Naive thymus-derived CD4-positive, alpha-beta T cell (primary cell): ENCODE measurements at regions not wholly inside any gene's neighbourhood (a gene's known extent, or its start where the extent isn't known, plus 50 kb on each side); places are given as distances from the start of the nearest gene placed in this dataset.

Source experiments
- ATAC-seq: fragments of 150-1000 bp; cut with Tn5 transposase; 2 replicates; pipeline ENCODE4 v1.10.0; 2021; ENCODE audit warnings: mild to moderate bottlenecking, moderate library complexity
- CTCF ChIA-PET: fragments of 350-600 bp; sonication (Branson Sonifier 250); formaldehyde crosslinking; loops from one replicate; lab custom pipeline; 2021; ENCODE audit warnings: antibody characterized with exemption; lab: Charles Lee
- POLR2A ChIA-PET: fragments of 350-600 bp; sonication (Branson Sonifier 250); formaldehyde crosslinking; loops from one replicate; lab custom pipeline; 2021; ENCODE audit warnings: antibody characterized with exemption, inconsistent platforms; lab: Charles Lee
- DNase-seq, 9 donors: peaks; one replicate each; pipeline versions ENCODE4 v3.0.0 to v3.0.0-alpha.2; 2020 to 2022; ENCODE audit warnings: mixed read lengths in 1 of 9
- H3K27ac ChIP-seq: one replicate; pipeline ENCODE4 v1.7.0; 2013; ENCODE audit warnings: mild to moderate bottlenecking, low read depth, low read length, moderate library complexity
- H3K27me3 ChIP-seq, 2 donors: one replicate each; pipeline ENCODE4 v1.7.0; 2013; ENCODE audit warnings: low read length in 2 of 2, mild to moderate bottlenecking in 2 of 2, moderate library complexity in 2 of 2; ENCODE audit not compliant: control insufficient read depth in 2 of 2, insufficient read depth in 2 of 2
- H3K36me3 ChIP-seq, 3 experiments: 1 replicate in 2 of 3; 2 replicates in 1 of 3; pipeline ENCODE4 v1.7.0; 2013; ENCODE audit warnings: low read length in 3 of 3, mild to moderate bottlenecking in 3 of 3, moderate library complexity in 1 of 3; ENCODE audit not compliant: insufficient read depth in 3 of 3, control insufficient read depth in 2 of 3
- H3K4me1 ChIP-seq, 2 donors: one replicate each; pipeline ENCODE4 v1.7.0; 2013; ENCODE audit warnings: low read length in 2 of 2, mild to moderate bottlenecking in 2 of 2, moderate library complexity in 1 of 2; ENCODE audit not compliant: control insufficient read depth in 2 of 2, insufficient read depth in 2 of 2
- H3K4me3 ChIP-seq: 2 replicates; pipeline ENCODE4 v1.7.0; 2013; ENCODE audit warnings: mild to moderate bottlenecking, low read length
- H3K9me3 ChIP-seq, 3 experiments: 1 replicate in 2 of 3; 2 replicates in 1 of 3; pipeline ENCODE4 v1.7.0; 2013; ENCODE audit warnings: low read length in 3 of 3; ENCODE audit not compliant: control insufficient read depth in 2 of 3
- H3K27ac Mint-ChIP-seq, 9 donors: one replicate each; pipeline ENCODE4 v1.8.0; 2020 to 2022; ENCODE audit warnings: mixed read lengths in 9 of 9, mild to moderate bottlenecking in 8 of 9, moderate library complexity in 5 of 9, inconsistent platforms in 2 of 9
- H3K27me3 Mint-ChIP-seq, 5 donors: one replicate each; pipeline ENCODE4 v1.8.0; 2021 to 2022; ENCODE audit warnings: mixed read lengths in 5 of 5, mild to moderate bottlenecking in 1 of 5
- H3K36me3 Mint-ChIP-seq, 5 donors: one replicate each; pipeline ENCODE4 v1.8.0; 2020 to 2022; ENCODE audit warnings: mixed read lengths in 5 of 5, mild to moderate bottlenecking in 3 of 5, inconsistent platforms in 1 of 5
- H3K4me1 Mint-ChIP-seq, 7 donors: one replicate each; pipeline ENCODE4 v1.8.0; 2020 to 2022; ENCODE audit warnings: mixed read lengths in 7 of 7, mild to moderate bottlenecking in 3 of 7, inconsistent platforms in 1 of 7
- H3K4me3 Mint-ChIP-seq, 10 donors: one replicate each; pipeline ENCODE4 v1.8.0; 2020 to 2022; ENCODE audit warnings: mild to moderate bottlenecking in 10 of 10, mixed read lengths in 10 of 10, moderate library complexity in 6 of 10, inconsistent platforms in 2 of 10
- H3K9me3 Mint-ChIP-seq, 11 donors: one replicate each; pipeline ENCODE4 v1.8.0; 2020 to 2022; ENCODE audit warnings: mixed read lengths in 11 of 11, mild to moderate bottlenecking in 4 of 11, inconsistent platforms in 1 of 11, moderate library complexity in 1 of 11
- intact Hi-C, 2 donors: fragments of 100-400 bp; cut with micrococcal nuclease; formaldehyde crosslinking; loops; one replicate each; pipeline ENCODE4 v1.15.1; 2023

DNA sequence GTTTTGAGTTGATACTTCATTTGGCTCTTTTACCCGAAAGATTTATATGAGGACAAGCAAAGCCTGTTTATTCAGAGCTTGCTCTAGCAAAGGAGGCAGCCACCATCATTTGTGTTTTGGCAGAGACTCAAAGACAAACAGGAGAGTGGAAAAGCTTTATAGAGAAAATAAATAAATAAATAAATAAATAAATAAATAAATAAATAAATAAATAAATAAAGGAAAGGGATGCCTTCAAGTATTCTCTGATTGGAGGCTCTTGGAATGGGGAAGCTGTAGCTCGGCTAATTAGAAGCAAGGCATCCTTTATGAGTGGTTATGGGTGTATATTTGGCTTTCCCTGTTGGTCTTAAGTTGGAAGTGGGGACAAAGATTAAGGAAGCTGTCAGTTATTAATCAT is 229.8 kb downstream of the RASSF9 start:
- Mint-ChIP-seq H3K9me3 (peaks cover 0 to 19% (median 0%) of the 10 kb centered on the region in 11 donors), H3K27ac (no peak overlapping the region), H3K4me3 (no peak overlapping the region), H3K27me3 (no peaks in the 10 kb centered on the region), H3K4me1 (no peaks in the 10 kb centered on the region), H3K36me3 (no peaks in the 10 kb centered on the region)
- CTCF ChIA-PET = no interaction called here
- no peaks in the 10 kb centered on the region for H3K36me3 ChIP-seq
- no peaks in the 10 kb centered on the region for H3K4me1 ChIP-seq
- intact Hi-C loops = no loop called here
- H3K27me3 ChIP-seq = no peaks in the 10 kb centered on the region
- no peaks in the 10 kb centered on the region for H3K9me3 ChIP-seq
- no peak for DNase-seq
- no peak overlapping the region for H3K27ac ChIP-seq
- no peak for ATAC-seq
- H3K4me3 ChIP-seq = no peak overlapping the region
- POLR2A ChIA-PET = no interaction called here

DNA sequence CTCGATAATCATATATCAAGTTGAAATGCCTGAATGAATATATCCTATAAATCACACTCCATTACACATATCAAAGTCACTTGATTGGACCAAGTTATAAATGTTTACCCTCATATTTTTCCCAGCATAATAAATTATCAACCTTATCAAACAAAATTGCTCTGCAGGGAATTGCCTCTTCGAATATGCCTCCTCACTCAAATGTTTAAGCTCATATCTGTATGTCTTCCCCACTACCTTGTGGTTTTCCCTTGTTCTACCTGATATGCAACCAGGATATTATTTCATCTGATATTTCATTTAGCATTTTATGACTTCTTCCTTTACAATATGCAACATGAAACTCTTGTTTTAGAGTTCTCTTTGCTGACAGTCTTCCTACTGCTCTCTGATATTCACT is 226.4 kb downstream of the RASSF9 start:
- Histone ChIP-seq H3K36me3 (no peaks in the 10 kb centered on the region), H3K27ac (no peak overlapping the region), H3K4me1 (no peaks in the 10 kb centered on the region), H3K9me3 (no peaks in the 10 kb centered on the region), H3K4me3 (no peak overlapping the region), H3K27me3 (no peaks in the 10 kb centered on the region)
- intact Hi-C loops = no loop called here
- DNase-seq (no peak), ATAC-seq (no peak)
- Mint-ChIP-seq H3K4me1 (no peaks in the 10 kb centered on the region), H3K9me3 (peaks cover 0 to 14% (median 1%) of the 10 kb centered on the region in 11 donors), H3K4me3 (no peak overlapping the region), H3K27ac (no peak overlapping the region), H3K36me3 (no peaks in the 10 kb centered on the region), H3K27me3 (no peaks in the 10 kb centered on the region)
- ChIA-PET CTCF (no interaction called here), POLR2A (no interaction called here)

DNA sequence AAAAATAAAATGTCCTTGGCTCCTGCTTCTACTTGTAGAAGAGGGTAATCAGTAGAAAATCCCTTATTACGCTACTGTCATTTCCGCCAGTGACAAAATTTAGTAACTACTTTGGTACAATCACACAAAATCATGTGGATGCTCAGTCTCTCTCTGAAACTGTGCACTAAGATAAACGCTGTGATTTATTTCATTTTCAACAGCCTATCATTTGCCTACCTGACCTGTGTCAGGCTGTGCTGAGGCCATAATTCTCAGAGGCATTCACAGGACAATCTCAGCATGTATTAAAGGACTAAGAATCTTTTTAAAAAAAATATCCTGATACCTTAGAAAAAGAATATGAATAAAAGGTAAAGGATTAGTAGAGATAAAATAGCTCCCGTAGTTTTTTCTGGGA is 226.0 kb downstream of the RASSF9 start:
- no peaks in the 10 kb centered on the region for H3K36me3 ChIP-seq
- no peak overlapping the region for H3K27ac Mint-ChIP-seq
- no peak for ATAC-seq
- no peaks in the 10 kb centered on the region for H3K27me3 ChIP-seq
- no peaks in the 10 kb centered on the region for H3K4me1 ChIP-seq
- H3K4me1 Mint-ChIP-seq = no peaks in the 10 kb centered on the region
- CTCF ChIA-PET = no interaction called here
- H3K9me3 ChIP-seq = no peaks in the 10 kb centered on the region
- no peaks in the 10 kb centered on the region for H3K27me3 Mint-ChIP-seq
- DNase-seq = no peak
- POLR2A ChIA-PET = no interaction called here
- no peaks in the 10 kb centered on the region for H3K36me3 Mint-ChIP-seq
- no peak overlapping the region for H3K4me3 ChIP-seq
- no peak overlapping the region for H3K4me3 Mint-ChIP-seq
- peaks cover 0 to 14% (median 1%) of the 10 kb centered on the region in 11 donors for H3K9me3 Mint-ChIP-seq
- intact Hi-C loops = no loop called here
- no peak overlapping the region for H3K27ac ChIP-seq

- ATAC-seq (no peak), DNase-seq (no peak)
- no peak overlapping the region for H3K27ac ChIP-seq
- H3K36me3 ChIP-seq = no peaks in the 10 kb centered on the region
- H3K4me1 ChIP-seq = no peaks in the 10 kb centered on the region
- H3K9me3 ChIP-seq = no peaks in the 10 kb centered on the region
- ChIA-PET CTCF (interaction anchor here (0.6 kb wide), 1 partner anchor 13 kb away, joined by 3 read pairs; no protein-coding TSS in a partner anchor), POLR2A (no interaction called here)
- H3K36me3 Mint-ChIP-seq = no peaks in the 10 kb centered on the region
- H3K27me3 Mint-ChIP-seq = no peaks in the 10 kb centered on the region
- no peaks in the 10 kb centered on the region for H3K4me1 Mint-ChIP-seq
- no peak overlapping the region for H3K4me3 Mint-ChIP-seq
- H3K27ac Mint-ChIP-seq = peak overlapping the region in 1 of 9 donors; percentile 14
- no peaks in the 10 kb centered on the region for H3K27me3 ChIP-seq
- intact Hi-C loops = no loop called here
- no peak overlapping the region for H3K4me3 ChIP-seq
- peaks cover 0 to 8% (median 0%) of the 10 kb centered on the region in 11 donors for H3K9me3 Mint-ChIP-seq
Measured at GRCh38 chr12:85616201-85616600, 220.0 kb downstream of the RASSF9 start.

- Histone ChIP-seq H3K27me3 (no peaks in the 10 kb centered on the region), H3K4me3 (no peak overlapping the region), H3K9me3 (no peaks in the 10 kb centered on the region), H3K27ac (no peak overlapping the region), H3K36me3 (no peaks in the 10 kb centered on the region), H3K4me1 (no peaks in the 10 kb centered on the region)
- Mint-ChIP-seq H3K27ac (no peak overlapping the region), H3K4me1 (no peaks in the 10 kb centered on the region), H3K9me3 (peaks cover 0 to 8% (median 0%) of the 10 kb centered on the region in 11 donors), H3K27me3 (no peaks in the 10 kb centered on the region), H3K4me3 (no peak overlapping the region), H3K36me3 (no peaks in the 10 kb centered on the region)
- ATAC-seq = no peak
- no peak for DNase-seq
- ChIA-PET POLR2A (no interaction called here), CTCF (no interaction called here)
- intact Hi-C loops = no loop called here
Measured at GRCh38 chr12:85617307-85618091, 218.7 kb downstream of the RASSF9 start.

DNA sequence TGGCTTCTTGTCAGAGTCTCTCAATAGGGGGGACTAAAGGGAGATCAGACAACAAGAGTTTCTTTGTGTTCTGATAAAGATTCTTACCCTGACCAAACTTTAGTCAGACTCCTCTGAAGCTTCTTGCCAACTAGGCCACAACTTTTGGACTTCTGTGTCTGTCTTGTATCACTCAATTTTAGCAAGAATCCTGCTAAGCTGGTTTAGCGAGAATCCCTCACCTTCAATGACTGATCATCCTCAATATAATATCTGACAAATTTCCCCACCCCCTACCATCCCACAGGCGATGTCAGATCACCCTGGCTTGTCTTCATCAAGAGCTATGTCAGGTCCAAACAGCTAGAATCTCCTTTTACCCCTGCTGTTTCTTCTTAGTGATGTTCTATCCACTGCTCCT is 215.2 kb downstream of the RASSF9 start:
- Mint-ChIP-seq H3K36me3 (no peaks in the 10 kb centered on the region), H3K9me3 (peaks cover 0 to under 1% (median 0%) of the 10 kb centered on the region in 11 donors), H3K4me3 (no peak overlapping the region), H3K4me1 (no peaks in the 10 kb centered on the region), H3K27me3 (no peaks in the 10 kb centered on the region), H3K27ac (no peak overlapping the region)
- ChIA-PET POLR2A (no interaction called here), CTCF (no interaction called here)
- H3K27ac ChIP-seq = no peak overlapping the region
- ATAC-seq = no peak
- H3K36me3 ChIP-seq = no peaks in the 10 kb centered on the region
- no peaks in the 10 kb centered on the region for H3K4me1 ChIP-seq
- no peaks in the 10 kb centered on the region for H3K9me3 ChIP-seq
- intact Hi-C loops = no loop called here
- DNase-seq = no peak
- no peaks in the 10 kb centered on the region for H3K27me3 ChIP-seq
- H3K4me3 ChIP-seq = no peak overlapping the region

DNA sequence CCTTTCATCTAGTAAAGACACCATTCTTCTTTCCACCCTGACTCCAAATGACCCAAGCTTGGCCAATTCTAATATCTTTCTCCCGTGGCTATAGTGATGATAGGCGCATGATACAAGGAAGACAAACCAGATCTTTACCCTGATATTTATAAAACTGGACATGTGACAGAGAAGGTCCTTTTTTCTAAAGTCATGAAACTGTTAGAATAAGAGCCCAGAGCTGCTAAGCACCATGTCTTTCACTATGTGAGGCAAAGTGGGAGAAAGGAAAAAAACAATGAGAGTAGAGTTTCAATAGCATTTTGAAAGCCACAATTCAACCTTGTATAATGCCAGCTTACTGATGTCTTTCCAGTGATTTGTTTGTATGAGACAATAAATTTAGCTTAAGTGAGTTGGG is 212.4 kb downstream of the RASSF9 start:
- intact Hi-C loops = no loop called here

More for the DNA sequence above, 212.4 kb downstream of the RASSF9 start:
- H3K36me3 ChIP-seq = no peaks in the 10 kb centered on the region
- ATAC-seq (no peak), DNase-seq (no peak)
- Mint-ChIP-seq H3K36me3 (no peaks in the 10 kb centered on the region), H3K9me3 (peaks cover 0 to 5% (median 0%) of the 10 kb centered on the region in 11 donors), H3K4me1 (no peaks in the 10 kb centered on the region), H3K27ac (no peak overlapping the region), H3K4me3 (no peak overlapping the region), H3K27me3 (no peaks in the 10 kb centered on the region)
- no peaks in the 10 kb centered on the region for H3K9me3 ChIP-seq
- no peak overlapping the region for H3K27ac ChIP-seq
- CTCF ChIA-PET = no interaction called here
- no peaks in the 10 kb centered on the region for H3K4me1 ChIP-seq
- H3K4me3 ChIP-seq = no peak overlapping the region
- POLR2A ChIA-PET = no interaction called here
- no peaks in the 10 kb centered on the region for H3K27me3 ChIP-seq
